ENCODE measurements at regions not wholly inside any gene's neighbourhood (a gene's known extent, or its start where the extent isn't known, plus 50 kb on each side); places are given as distances from the start of the nearest gene placed in this dataset.

DNA sequence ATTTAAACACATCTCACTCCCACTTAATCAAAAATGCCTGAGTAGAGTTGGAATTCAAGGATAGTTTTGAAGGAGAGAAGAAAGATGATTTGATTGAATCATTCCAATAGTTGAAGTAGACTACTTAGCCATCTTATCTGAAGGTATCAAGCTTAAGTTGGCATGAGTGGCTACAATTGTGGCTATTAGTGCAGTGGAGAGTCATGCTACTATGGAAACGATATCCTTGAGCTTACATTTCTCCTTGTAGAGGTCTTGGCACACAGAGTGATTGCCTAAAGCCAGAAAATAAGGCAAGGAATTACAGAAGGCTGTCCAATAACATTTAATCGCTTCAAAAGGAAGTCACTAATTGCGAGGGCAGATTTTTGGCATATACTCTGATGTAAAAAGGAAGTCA, 1022.7 kb downstream of the IGSF11 start:
- no peak for DNase-seq

DNA sequence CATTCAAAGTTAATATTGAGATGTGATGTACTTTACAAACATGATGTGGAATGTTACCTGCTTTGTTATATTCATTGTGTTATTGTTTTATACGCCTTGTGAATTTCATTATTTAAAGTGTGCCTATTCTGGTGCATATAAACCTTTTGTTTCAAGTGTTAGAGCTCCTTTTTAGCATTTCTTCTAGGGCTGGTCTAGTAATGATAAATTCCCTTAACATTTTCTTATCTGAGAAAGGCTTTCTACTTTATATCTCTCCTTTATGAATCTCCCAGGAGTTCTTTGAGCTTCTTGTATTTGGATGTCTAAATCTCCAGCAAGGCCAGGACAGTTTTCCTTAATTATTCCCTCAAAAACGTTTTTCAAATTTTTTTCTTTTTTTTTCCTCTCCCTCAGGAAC, 1005.6 kb downstream of the IGSF11 start:
- DNase-seq: no peak

DNA sequence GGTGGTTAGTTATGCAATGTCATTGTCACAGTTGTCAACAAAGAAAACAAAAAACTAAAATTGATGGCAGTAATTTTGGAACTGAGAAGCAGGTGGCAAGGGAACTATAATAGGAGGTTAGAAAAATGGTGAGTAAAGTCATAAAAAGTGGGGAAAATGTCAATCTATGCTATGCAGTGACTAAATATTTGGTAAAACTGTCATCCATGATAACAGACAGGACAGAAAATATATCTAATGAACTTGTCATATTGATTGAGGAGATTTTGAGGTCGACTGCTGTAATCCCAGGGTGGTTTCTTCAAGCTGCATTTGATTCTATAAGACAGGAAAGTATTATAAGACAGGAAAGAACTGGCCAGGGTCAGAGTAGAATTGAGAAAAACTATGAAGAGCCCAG, 998.4 kb downstream of the IGSF11 start:
- no peak for DNase-seq

DNA sequence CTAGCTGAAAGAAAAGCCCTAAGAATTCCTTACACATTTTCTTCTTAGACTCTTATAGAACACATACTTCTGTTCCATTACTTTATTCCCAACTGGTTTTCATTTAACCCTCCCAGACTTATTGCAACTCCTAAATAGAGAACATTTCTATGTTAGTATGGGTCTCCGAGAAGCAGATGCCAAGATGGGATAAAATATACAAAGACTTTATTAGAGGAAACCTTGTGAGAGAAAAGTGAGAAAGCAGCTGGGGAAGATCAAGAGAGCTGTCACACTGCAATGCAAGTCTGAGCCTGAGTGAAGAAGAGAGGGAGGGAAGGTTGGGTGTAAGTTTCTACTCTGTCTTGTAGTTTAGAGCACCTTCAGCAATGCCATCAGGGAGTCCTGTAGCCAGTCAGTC, 979.3 kb downstream of the IGSF11 start:
- no peak for DNase-seq

DNA sequence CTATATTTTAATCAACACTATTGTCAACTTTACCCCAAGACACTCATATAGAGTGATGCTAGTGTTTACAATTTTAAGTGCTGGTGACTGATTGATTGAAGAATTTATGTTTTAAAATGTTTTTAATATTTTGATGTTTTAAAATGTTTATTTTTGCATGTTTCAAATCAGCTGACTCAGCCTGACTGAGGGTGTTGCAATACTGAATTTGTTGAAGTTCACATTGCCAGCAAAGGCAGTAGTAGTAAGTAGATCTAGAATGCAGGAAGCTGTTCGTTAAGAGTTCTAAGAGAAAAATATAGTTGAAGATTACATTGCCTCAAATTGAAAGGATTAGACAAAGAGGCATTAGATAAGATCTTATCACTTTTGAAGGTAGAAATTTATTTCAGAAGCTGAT, 977.6 kb downstream of the IGSF11 start:
- DNase-seq: no peak

DNA sequence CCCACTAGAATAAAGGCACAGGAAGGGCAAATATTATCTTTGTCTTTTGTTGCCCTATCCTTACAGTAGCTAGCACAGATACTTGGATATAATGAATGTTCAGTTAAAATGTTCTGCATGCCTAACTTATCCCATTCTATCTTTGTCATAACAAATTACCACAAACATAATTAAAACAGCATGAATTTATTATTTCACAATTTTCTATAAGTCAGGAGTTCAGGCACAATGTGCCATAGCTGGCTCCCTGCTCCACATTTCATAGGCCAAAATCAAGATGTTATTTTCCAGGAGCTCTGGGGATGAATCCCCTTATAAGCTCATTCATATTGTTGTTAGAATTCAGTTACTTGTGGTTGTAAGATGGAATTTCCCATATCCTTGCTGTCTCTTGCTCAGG, 975.5 kb downstream of the IGSF11 start:
- DNase-seq: no peak

DNA sequence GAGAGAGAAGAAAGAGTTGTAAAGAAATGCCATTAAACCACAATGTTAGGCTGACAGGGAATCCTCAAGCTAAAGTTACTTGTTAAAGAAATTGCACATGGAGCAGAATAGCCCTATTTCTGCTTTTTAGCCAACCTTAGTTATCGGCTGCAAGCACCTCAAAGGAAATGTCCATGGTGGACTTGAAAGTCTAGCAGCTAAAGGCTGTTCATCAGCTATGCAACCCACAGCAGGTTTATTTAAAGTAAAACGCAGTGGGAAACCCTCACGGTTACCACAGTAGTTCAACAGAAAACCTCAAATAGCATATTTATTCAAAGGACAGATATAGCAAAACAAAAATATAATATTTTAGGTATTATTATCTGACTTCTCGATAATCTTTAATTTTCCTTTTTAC, 967.2 kb downstream of the IGSF11 start:
- no peak for DNase-seq

DNA sequence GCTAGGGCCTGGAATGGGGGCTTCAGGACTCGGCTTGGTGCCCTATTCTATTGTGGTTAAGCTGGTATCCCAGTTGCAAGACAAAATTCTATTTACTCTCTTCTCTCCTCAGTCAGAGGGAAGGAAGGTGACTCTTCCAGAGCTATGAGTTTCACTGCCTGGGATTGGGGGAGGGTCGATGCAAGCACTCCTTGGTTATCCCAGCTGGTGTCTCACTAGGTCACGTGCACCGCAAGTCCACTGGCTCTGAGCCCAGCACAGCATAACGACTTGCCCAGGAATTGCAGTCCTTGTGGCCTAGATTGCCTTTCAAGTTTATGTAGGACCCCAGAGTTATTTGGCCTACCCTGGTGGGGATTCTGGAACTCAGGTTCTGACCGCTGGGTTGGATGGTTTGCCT, 958.8 kb downstream of the IGSF11 start:
- no peak for DNase-seq

DNA sequence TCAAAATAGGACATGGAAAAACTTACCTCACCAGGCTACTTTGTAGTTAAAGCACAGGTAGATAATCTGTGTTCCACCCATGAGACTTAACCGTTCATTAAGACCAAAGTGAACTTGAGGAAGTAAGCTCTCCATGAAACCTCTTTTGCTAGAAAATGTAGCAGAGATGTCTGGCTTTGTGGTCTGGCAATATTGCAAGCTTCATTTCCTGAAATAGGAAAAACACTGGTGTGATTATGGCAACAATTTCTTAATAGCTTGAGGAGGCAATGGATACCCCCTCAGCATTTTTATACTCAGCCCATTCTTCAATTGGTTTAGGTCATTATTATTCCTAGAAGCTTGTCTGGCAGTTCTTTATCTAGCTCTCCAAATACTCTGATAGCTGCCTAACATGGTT, 957.3 kb downstream of the IGSF11 start:
- DNase-seq: no peak

DNA sequence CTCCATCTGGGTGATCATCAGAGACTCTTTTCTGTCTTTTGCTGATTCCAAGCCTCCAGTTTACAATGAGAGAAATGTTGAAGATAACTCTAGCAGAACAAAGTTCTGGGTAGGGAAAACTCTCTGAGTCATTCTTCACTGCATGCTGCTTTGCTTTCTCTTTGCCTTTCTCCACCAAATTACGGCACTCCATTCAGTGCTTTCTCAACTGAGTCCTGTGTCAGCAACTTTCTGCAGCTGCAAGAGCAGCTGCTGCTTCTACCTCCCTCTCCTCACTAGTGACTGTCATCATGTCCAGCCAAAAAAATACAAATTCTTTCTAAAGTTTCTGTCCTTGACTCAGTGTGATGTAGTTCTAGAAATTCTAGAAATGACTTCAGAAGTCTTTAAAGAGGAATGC, 953.8 kb downstream of the IGSF11 start:
- no peak for DNase-seq

DNA sequence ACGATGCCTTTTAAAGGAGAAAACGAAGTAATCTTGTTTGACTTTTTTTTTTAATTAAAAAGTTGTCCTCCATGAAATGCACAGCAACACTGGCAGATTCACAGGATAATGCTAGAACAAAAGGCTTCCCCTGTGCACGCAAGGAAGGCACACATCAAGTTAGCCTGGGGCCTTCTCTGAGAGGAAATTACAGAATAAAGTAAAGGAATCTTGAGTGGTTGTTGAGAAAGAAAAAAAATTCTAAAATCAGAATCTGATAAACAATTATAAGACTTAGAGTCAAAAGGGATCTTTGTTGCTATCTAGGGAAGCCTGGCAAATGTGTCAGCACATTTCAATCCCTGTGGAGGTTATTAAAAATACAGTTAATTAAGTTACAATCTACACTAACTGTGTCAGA, 946.0 kb downstream of the IGSF11 start:
- no peak for DNase-seq

DNA sequence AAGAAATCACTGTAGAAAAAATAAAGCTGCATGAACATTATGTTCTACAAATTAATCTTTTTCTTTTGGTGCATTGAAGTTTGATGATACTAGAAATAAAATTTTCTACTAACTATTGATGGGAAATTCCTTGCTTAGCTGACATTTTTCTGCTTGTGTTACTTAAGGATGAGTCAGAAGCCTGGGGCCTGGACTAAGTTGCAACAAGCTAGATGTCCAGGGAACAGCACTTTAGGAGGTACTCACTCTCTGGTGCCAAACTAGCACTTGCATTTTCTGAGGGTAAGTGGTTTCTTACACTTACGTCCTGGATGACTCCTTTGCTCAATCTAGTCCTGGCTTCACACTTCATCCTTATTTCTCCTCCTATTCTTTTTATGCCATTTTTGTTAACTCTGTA, 945.1 kb downstream of the IGSF11 start:
- DNase-seq: no peak

DNA sequence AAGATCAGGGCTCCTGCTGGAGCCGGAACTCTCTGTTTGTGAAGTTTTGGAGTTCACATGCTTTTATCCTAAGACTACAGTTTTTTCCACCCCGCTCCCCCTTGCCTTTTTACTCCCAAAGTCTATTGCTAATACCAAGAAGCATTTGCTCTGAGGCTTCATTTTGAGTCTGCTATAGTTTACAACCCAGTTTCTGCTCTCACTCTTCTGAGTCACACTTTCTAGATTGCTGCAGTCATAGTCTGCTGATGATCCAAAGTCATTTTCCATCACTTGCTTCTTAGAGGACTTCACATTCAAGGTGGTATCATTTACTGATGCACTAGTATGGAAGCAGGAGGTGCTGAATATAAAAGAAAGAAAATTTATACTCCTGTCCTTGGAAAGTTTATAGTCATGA, 937.4 kb downstream of the IGSF11 start:
- DNase-seq: no peak

DNA sequence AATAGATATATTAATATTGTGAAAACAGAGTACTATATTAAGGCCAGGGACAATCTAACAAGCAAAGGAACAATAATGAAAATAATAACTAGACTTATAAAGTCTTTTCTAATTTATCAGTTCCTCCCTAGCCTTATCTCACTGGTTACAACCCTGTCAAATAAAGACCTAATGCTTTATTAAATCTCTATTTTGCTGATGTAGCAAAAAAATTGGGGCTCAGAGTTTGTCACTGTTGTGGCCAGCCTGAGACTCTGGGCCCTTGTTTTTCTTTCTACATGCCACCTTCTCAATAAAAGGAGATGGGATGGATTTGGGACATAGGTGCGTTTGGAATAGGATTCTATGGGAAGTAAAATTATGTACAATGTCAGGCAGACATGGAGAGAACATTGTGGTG, 937.0 kb downstream of the IGSF11 start:
- no peak for DNase-seq

DNA sequence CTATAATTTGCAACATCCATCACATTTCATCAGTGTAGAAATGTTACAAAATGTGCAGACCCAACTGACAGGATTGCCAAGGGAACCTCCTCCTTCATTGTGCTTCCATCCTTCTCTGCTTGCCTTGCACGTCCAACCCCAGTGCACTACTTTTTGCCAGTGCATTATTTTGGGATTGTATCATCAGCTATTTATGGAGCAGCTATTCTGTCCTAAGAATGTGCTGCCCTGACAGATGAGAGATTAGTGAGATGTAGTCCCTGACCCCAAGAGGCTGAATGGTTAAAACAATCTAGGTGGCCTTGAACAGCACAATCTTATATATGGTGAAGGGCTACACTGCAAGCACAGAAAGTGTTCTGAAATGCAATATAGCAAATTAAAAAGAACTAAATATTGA, 935.8 kb downstream of the IGSF11 start:
- no peak for DNase-seq

DNA sequence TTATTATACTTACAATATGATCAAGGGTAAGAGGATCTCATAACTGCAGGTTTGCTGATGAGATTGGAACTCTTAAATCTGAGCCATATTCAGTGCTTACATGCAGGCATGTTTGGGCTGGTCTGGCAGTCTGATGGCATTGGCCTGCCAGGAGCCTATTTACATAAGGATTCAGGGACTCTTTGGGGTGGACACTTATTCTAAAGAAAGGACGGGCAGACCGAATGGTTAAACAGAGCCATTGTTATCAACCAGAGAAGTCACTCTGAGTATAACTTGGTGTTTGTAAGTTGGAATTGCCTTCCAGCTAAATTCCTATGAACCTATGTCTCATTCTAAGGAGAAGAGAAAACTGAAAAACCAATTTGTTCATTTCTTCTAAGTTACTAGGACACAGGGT, 932.8 kb downstream of the IGSF11 start:
- no peak for DNase-seq

DNA sequence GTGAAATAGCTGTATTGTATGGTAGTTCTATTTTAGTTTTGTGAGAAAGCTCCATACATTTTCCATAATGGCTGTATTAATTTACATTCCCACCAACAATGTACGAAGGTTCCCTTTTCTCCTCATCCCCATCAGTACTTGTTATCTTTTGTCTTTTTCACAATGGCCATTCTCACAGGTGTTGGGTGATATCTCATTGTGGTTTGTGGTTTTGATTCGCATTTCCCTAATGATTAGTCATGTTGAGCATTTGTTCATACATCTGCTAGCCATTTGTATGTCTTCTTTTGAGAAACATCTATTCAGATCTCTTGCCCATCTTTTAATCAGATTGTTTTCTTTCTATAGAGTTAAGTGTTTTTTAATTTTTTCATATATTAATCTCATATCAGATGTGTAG, 931.9 kb downstream of the IGSF11 start:
- DNase-seq: no peak

DNA sequence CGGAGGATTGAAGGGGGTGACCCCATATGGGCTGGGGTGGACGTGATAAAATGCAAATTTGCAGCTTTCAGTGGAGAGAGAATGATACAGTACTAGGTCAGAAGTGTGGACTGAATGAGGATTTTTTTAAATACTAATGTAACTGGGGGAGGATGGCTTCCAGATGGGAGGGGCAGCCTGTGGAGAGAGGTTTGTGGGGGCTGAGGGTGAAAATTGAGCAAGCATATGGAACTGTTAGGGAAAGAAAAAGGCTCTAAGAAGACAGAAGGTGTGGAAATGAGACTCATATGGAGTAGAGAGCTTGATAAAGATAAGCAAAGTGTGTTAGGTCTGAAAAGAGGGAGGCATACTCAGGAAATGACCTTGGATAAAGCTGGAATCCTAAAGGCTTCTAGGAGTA, 926.4 kb downstream of the IGSF11 start:
- no peak for DNase-seq

DNA sequence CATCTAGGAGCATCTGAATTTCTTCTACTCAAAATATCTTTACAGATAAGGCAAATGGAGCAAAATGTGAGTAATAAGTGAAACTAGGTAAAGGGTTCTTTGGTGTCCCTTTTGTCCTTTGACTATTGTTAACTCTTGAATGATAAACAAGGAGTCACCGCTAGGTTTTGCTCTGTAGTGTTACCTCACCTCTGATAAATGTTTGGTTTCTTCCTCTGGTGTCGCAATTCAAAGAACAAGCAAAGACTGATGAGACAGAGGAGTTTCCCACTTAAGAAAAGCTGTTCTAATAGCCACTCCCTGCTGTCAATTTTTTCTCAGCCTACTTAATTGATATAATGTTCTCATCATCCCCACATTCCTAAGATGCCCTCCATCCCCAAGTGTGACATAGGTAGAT, 925.9 kb downstream of the IGSF11 start:
- no peak for DNase-seq

DNA sequence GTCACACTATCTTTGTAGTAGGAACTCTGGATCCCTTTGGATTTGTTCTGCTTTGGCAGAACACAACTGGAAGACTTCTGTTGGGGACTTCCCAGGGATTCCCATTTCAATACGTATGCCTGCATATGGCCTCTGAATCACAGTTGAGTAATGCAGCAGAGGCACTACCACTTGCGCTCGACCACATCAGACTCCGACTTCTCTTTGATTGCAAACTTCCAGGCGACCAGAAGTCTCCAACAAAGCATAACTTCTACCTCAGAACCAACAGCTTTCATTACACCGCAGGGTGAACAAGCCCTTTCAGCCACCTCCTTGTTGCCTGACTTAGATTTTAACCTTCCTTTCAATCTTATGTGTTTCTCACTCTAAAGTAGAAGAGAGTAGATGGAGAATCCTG, 924.4 kb downstream of the IGSF11 start:
- DNase-seq: no peak

DNA sequence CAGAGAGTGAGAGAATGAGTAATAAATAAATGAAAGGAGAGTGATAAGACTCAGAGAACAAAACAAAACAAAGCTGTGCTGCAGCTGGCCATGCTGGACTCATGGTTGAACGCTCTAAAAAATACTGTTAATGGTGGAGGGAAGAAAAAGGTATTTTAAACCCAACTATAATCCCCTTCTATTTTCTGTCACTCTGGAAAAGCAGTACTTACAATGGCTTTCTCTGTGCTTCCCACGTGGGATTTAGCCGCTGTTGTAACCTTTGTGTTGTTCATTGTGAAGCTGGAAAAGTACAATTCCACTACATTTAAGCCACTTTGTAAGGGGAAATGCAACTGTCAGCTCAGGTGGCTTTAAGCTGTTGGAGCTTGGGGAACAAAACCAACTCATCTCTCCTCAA, 917.7 kb downstream of the IGSF11 start:
- no peak for DNase-seq

DNA sequence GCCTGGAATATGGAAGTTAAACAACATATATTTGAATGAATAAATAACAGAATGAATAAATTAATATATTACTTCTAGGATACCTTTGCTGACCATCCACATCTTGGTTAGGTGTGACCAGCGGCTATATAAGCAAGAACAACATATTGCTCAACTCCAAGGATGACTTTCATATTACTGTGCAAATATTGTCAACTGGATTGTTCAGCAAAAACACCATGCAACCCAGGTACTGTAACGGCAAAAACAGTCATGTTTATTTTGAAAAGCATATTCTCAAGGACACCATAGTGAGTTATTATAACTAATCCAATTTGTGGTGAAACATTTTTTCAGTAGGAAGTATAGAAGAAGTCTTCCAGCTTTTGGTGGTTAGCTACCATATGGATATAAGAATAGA, 907.9 kb downstream of the IGSF11 start:
- no peak for DNase-seq

DNA sequence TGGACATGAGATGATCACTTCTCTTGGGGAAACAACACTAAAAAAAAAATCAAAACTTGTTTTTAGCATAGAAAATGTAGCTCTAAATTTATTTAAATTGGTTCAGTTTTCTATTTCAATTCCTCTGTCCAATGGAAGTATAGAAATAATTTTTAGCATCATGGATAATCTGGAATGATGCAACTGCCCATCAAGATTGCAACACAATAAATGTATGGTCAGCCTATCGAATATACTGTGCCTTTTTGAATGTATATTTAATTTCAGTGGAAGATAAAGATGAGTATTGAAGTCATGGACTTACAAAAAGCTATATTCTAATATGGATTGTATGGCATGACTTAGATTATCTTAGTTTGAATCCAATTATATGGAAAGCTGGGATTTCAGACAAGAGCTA, 906.7 kb downstream of the IGSF11 start:
- DNase-seq: no peak

DNA sequence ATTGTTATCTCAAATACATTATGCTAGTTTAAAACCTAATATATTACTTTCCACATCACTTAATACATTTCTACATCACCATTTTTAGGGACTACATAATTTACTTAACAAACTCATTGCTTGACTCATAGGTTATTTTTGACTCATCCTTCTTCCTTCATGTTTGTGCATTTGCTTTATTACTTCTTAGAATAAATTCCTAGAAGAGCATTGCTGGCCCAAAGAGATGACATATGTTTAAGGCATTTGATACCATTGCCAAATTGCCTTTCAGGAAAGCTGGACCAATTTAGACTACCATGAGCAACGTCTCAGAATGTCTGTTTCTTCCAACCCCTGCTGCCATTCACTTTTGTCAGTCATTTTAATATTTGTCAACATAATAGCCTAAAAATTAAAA, 905.8 kb downstream of the IGSF11 start:
- no peak for DNase-seq

DNA sequence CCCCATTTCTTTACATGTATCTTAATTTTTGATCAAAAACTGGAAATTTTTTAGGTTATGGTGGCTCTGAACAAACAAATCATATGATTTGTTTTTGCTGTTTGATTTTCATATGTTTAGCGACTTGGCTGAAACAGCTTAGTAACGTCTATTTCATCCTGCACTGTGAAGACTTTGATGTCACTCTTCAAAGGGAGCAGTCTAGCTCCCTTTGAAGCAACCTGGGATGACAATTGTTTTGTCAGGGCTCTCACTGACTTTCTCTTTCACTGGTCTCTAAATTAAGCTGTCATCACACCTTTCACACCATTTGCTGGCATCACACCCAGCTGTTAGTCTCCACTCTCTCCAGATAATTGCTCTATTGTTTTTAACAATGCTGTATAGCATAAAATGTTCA, 896.9 kb downstream of the IGSF11 start:
- no peak for DNase-seq

DNA sequence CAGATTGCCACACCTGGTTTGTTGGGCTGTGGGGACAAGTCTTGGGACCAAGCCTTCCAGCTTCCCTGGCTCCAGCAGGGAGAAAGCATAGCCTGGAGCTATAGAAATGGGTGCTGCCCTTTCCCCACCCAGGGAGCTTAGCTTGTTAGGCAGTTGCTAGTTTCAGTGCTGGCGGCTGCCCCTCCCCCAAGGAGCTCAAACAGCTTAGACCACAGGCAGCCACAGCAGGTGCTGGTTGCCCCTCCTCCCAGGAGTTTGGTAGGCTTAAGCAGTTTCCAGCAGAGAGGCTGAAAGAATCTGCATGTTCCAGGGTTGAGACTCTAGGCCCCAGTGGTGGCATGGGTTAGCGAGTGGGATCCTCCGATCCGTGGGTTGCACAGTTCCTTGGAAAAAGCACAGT, 889.7 kb downstream of the IGSF11 start:
- no peak for DNase-seq

All from AML-193 (cell line).